Mammary epithelial cell (primary cell): ENCODE measurements at regions not wholly inside any gene's neighbourhood (a gene's known extent, or its start where the extent isn't known, plus 50 kb on each side); places are given as distances from the start of the nearest gene placed in this dataset.
"Not testable (repeated sequence)": the region's sequence is repeated elsewhere in the genome, so short reads cannot be mapped to it uniquely, and the experiment has no call there.

Experiments used
- CTCF ChIP-seq, 2 donors: IDR thresholded peaks in 1 of 2; conservative IDR thresholded peaks in 1 of 2; 2 replicates each; pipeline ENCODE4 v1.5.1; 2011 to 2012; ENCODE audit warnings: inconsistent platforms in 2 of 2, low read length in 2 of 2, mild to moderate bottlenecking in 2 of 2, control low read depth in 1 of 2, low read depth in 1 of 2; ENCODE audit not compliant: insufficient read depth in 1 of 2; ENCODE audit errors: extremely low read depth in 1 of 2
- EZH2 ChIP-seq: IDR thresholded peaks from 2 replicates; pipeline ENCODE4 v1.6.1; 2012; ENCODE audit warnings: low read length, inconsistent platforms, borderline replicate concordance

- not testable (repeated sequence) for TF ChIP-seq CTCF (conservative IDR thresholded peaks at IDR 0.05 in 1 of 2, IDR thresholded peaks at IDR 0.05 in 1 of 2; ENCODE audit: extremely low read depth in 1 of 2, insufficient read depth in 1 of 2, low read depth in 1 of 2, low read length in 2 of 2); EZH2
Measured at GRCh38 chr10:28895671-28896070, 218.3 kb downstream of the BAMBI start.
